ENCODE measurements at regions not wholly inside any gene's neighbourhood (a gene's known extent, or its start where the extent isn't known, plus 50 kb on each side); places are given as distances from the start of the nearest gene placed in this dataset.

GRCh38 chr5:174283211-174284005, 237.9 kb downstream of the NSG2 start:
- no peak for TF ChIP-seq EZH2 (IDR thresholded peaks at IDR 0.05; ENCODE audit: borderline replicate concordance)
- no peak for TF ChIP-seq EZH2phosphoT487 (IDR thresholded peaks at IDR 0.05; ENCODE audit: low read depth, severe bottlenecking, unreplicated experiment)
- no peak for TF ChIP-seq CTCF (IDR thresholded peaks at IDR 0.05; ENCODE audit: poor library complexity)
- no peaks in the 10 kb centered on the region for H4K20me1 ChIP-seq (ENCODE audit: insufficient read depth, poor library complexity, severe bottlenecking)
- H3K79me2 ChIP-seq = no peaks in the 10 kb centered on the region
- no peak overlapping the region for H2AFZ ChIP-seq
- no peaks in the 10 kb centered on the region for H3K27me3 ChIP-seq
- no peak for DNase-seq (ENCODE audit: low spot score)
- no peak overlapping the region for H3K27ac ChIP-seq
- H3K4me1 ChIP-seq (ENCODE audit: insufficient read depth) = no peaks in the 10 kb centered on the region
- no peaks in the 10 kb centered on the region for H3K9me2 ChIP-seq (replicated peaks; ENCODE audit: insufficient read depth)
- H3K4me3 ChIP-seq = no peak overlapping the region
- no peak overlapping the region for H3K4me2 ChIP-seq
- WGBS (ENCODE audit: low lambda C conversion rate, missing lambda C conversion rate) = 94% methylated on average over 9 of the region's 9 CpGs
- no peaks in the 10 kb centered on the region for H3K36me3 ChIP-seq (replicated peaks; ENCODE audit: insufficient read depth, low read depth)
- no peaks in the 10 kb centered on the region for H3K9me3 ChIP-seq (ENCODE audit: low read depth)

GRCh38 chr5:174284873-174285272, 239.4 kb downstream of the NSG2 start:
- no peak overlapping the region for H3K4me2 ChIP-seq
- H4K20me1 ChIP-seq (ENCODE audit: insufficient read depth, poor library complexity, severe bottlenecking) = no peaks in the 10 kb centered on the region
- TF ChIP-seq CTCF (IDR thresholded peaks at IDR 0.05; ENCODE audit: poor library complexity) (no peak), EZH2 (IDR thresholded peaks at IDR 0.05; ENCODE audit: borderline replicate concordance) (no peak), EZH2phosphoT487 (IDR thresholded peaks at IDR 0.05; ENCODE audit: low read depth, severe bottlenecking, unreplicated experiment) (no peak)
- H3K9me2 ChIP-seq (replicated peaks; ENCODE audit: insufficient read depth) = no peaks in the 10 kb centered on the region
- H3K27me3 ChIP-seq = no peaks in the 10 kb centered on the region
- H3K79me2 ChIP-seq = no peaks in the 10 kb centered on the region
- no peaks in the 10 kb centered on the region for H3K36me3 ChIP-seq (replicated peaks; ENCODE audit: insufficient read depth, low read depth)
- H2AFZ ChIP-seq = no peak overlapping the region
- H3K4me1 ChIP-seq (ENCODE audit: insufficient read depth) = no peaks in the 10 kb centered on the region
- whole genome bisulfite sequencing (ENCODE audit: low lambda C conversion rate, missing lambda C conversion rate) = 76% methylated on average over 5 of the region's 5 CpGs
- no peaks in the 10 kb centered on the region for H3K9me3 ChIP-seq (ENCODE audit: low read depth)
- H3K4me3 ChIP-seq = no peak overlapping the region
- no peak overlapping the region for H3K27ac ChIP-seq
- no peak for DNase-seq (ENCODE audit: low spot score)

- H3K4me1 ChIP-seq (ENCODE audit: insufficient read depth) = no peaks in the 10 kb centered on the region
- H3K36me3 ChIP-seq (replicated peaks; ENCODE audit: insufficient read depth, low read depth) = no peaks in the 10 kb centered on the region
- H3K4me2 ChIP-seq = no peak overlapping the region
- WGBS (ENCODE audit: low lambda C conversion rate, missing lambda C conversion rate) = 95% methylated on average over 4 of the region's 4 CpGs
- DNase-seq (ENCODE audit: low spot score) = no peak
- H3K79me2 ChIP-seq = no peaks in the 10 kb centered on the region
- no peaks in the 10 kb centered on the region for H4K20me1 ChIP-seq (ENCODE audit: insufficient read depth, poor library complexity, severe bottlenecking)
- no peak overlapping the region for H2AFZ ChIP-seq
- H3K27me3 ChIP-seq = no peaks in the 10 kb centered on the region
- H3K9me2 ChIP-seq (replicated peaks; ENCODE audit: insufficient read depth) = no peaks in the 10 kb centered on the region
- no peak overlapping the region for H3K4me3 ChIP-seq
- H3K9me3 ChIP-seq (ENCODE audit: low read depth) = no peaks in the 10 kb centered on the region
- no peak overlapping the region for H3K27ac ChIP-seq
- TF ChIP-seq CTCF (IDR thresholded peaks at IDR 0.05; ENCODE audit: poor library complexity) (no peak), EZH2 (IDR thresholded peaks at IDR 0.05; ENCODE audit: borderline replicate concordance) (no peak), EZH2phosphoT487 (IDR thresholded peaks at IDR 0.05; ENCODE audit: low read depth, severe bottlenecking, unreplicated experiment) (no peak)
Observed at GRCh38 chr5:174287761-174288160, 242.3 kb downstream of the NSG2 start.
